HL-60 (cell line): ENCODE measurements at regions not wholly inside any gene's neighbourhood (a gene's known extent, or its start where the extent isn't known, plus 50 kb on each side); places are given as distances from the start of the nearest gene placed in this dataset.

Experiments used
- GABPA ChIP-seq: IDR thresholded peaks from 2 replicates; pipeline ENCODE4 v1.6.1; 2012; ENCODE audit warnings: low read depth
- POLR2AphosphoS5 ChIP-seq: IDR thresholded peaks from 2 replicates; pipeline ENCODE4 v1.6.1; 2012; ENCODE audit warnings: low read depth
- SPI1 ChIP-seq: IDR thresholded peaks from 2 replicates; pipeline ENCODE4 v1.6.1; 2012; ENCODE audit warnings: low read depth, mild to moderate bottlenecking, borderline replicate concordance
- TF ChIP-seq, protein P1 (sequence below): IDR thresholded peaks from one replicate; pipeline ENCODE4 v1.5.1; 2011; ENCODE audit warnings: low read length, control low read depth, inconsistent platforms; ENCODE audit not compliant: insufficient read depth
- TF ChIP-seq, protein P2 (sequence below): IDR thresholded peaks from 2 replicates; pipeline ENCODE4 v1.6.1; 2012; ENCODE audit warnings: low read depth; ENCODE audit not compliant: insufficient replicate concordance

DNA sequence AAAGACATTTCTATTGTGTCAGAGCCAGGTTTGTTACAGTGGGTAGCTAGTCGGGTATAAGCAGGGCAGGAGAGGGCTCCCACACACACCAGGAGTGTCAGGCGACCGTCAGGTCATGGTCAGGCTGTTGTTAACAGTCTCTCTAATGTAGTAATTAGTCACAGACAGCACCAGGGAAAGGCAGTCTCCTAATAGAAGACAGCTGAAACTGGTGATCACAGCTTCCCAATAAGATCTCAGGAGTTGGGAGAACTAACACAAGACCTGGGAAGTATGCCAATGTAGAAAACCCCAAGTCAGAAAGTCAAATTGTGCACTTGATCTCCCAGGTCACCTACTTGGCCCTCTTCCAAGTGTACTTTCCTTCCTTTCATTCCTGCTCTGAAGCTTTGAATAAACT lies 53.0 kb upstream of the GPR6 start:
- TF ChIP-seq, protein P1, sequence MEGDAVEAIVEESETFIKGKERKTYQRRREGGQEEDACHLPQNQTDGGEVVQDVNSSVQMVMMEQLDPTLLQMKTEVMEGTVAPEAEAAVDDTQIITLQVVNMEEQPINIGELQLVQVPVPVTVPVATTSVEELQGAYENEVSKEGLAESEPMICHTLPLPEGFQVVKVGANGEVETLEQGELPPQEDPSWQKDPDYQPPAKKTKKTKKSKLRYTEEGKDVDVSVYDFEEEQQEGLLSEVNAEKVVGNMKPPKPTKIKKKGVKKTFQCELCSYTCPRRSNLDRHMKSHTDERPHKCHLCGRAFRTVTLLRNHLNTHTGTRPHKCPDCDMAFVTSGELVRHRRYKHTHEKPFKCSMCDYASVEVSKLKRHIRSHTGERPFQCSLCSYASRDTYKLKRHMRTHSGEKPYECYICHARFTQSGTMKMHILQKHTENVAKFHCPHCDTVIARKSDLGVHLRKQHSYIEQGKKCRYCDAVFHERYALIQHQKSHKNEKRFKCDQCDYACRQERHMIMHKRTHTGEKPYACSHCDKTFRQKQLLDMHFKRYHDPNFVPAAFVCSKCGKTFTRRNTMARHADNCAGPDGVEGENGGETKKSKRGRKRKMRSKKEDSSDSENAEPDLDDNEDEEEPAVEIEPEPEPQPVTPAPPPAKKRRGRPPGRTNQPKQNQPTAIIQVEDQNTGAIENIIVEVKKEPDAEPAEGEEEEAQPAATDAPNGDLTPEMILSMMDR: no peak
- no peak for TF ChIP-seq POLR2AphosphoS5
- TF ChIP-seq GABPA: no peak
- TF ChIP-seq, protein P2, sequence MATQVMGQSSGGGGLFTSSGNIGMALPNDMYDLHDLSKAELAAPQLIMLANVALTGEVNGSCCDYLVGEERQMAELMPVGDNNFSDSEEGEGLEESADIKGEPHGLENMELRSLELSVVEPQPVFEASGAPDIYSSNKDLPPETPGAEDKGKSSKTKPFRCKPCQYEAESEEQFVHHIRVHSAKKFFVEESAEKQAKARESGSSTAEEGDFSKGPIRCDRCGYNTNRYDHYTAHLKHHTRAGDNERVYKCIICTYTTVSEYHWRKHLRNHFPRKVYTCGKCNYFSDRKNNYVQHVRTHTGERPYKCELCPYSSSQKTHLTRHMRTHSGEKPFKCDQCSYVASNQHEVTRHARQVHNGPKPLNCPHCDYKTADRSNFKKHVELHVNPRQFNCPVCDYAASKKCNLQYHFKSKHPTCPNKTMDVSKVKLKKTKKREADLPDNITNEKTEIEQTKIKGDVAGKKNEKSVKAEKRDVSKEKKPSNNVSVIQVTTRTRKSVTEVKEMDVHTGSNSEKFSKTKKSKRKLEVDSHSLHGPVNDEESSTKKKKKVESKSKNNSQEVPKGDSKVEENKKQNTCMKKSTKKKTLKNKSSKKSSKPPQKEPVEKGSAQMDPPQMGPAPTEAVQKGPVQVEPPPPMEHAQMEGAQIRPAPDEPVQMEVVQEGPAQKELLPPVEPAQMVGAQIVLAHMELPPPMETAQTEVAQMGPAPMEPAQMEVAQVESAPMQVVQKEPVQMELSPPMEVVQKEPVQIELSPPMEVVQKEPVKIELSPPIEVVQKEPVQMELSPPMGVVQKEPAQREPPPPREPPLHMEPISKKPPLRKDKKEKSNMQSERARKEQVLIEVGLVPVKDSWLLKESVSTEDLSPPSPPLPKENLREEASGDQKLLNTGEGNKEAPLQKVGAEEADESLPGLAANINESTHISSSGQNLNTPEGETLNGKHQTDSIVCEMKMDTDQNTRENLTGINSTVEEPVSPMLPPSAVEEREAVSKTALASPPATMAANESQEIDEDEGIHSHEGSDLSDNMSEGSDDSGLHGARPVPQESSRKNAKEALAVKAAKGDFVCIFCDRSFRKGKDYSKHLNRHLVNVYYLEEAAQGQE: no peak
- TF ChIP-seq SPI1: no peak
